NCI-H146 treated with DMSO at 0.1 percent for 48 hours (cell line): ENCODE measurements at regions not wholly inside any gene's neighbourhood (a gene's known extent, or its start where the extent isn't known, plus 50 kb on each side); places are given as distances from the start of the nearest gene placed in this dataset.
A peak's percentile ranks its signal among the peaks of the same experiment; 100 is the strongest.
"Not testable (repeated sequence)": the region's sequence is repeated elsewhere in the genome, so short reads cannot be mapped to it uniquely, and the experiment has no call there.

ENCODE experiments used
- DNase-seq: peaks from one replicate; lab custom pipeline; 2025; ENCODE audit not compliant: unreplicated experiment; lab: John Stamatoyannopoulos, UW

DNA sequence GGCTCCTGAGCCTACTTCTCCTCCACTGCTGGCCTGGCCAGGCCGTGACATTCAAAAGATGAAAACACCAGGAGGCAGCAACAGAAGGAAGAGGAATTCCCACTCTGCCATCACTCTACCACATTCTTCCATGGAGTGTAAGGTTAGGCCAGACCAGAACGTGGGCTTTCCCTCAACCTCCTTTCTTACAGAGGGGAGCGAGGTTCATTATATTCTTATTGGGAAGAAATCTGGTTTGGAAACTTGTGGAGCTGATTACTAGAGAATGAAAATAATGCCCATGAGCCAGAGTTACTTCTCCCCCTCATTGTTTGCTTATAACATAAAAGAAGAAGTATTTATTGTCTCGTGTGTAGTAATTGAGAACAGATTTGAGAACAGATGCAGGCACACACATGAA, 136.3 kb upstream of the BASP1 start:
- DNase-seq, result no peak

DNA sequence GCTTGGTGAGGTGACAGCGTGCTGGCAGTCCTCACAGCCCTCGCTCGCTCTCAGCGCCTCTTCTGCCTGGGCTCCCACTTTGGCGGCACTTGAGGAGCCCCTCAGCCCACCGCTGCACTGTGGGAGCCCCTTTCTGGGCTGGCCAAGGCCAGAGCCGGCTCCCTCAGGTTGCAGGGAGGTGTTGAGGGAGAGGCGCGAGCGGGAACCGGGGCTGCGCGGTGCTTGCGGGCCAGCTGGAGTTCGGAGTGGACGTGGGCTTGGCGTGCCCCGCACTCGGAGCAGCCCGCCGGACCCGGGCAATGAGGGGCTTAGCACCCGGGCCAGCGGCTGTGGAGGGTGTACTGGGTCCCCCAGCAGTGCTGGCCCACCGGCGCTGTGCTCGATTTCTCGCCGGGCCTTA, 134.2 kb upstream of the BASP1 start:
- DNase-seq, result not testable (repeated sequence)

DNA sequence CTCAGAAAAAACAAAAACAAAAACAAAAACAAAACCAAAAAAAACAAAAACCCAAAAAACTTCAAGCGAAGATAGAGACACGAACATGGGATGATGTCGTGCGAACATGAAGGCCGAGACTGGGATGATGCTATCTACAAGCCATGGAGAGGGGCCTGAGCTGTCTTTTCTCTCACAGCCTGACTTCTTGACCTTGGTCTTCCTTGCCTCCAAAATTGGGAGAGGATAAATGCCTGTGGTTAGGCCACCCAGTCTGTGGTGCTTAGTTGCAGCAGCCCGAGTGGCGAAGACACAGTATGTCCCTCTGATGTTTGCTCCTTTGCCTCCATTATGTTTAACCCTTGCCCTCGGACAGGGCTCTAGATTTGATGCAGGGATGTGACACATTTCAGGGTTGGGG, 130.4 kb upstream of the BASP1 start:
- DNase-seq, result no peak

GRCh38 chr5:17088051-17088450, 129.4 kb upstream of the BASP1 start:
- DNase-seq, result no peak

DNA sequence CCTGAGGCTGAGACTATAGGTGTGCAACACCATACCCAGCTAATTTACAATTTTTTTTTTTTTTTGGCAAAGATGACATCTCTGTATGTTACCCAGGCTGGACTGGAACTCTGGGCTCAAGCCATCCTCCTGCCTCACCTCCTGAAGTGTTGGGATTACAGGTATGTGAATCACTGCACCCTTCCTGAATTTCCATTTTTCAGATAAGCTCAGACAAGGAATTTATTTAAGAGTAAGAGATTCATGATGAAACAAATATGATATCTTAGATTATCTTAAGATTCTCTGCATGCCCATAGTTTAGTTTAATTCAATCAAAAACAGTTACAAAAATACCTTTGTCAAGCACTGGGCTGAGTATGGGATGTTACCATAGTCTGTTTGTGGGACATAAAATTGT, 128.4 kb upstream of the BASP1 start:
- DNase-seq, result no peak

DNA sequence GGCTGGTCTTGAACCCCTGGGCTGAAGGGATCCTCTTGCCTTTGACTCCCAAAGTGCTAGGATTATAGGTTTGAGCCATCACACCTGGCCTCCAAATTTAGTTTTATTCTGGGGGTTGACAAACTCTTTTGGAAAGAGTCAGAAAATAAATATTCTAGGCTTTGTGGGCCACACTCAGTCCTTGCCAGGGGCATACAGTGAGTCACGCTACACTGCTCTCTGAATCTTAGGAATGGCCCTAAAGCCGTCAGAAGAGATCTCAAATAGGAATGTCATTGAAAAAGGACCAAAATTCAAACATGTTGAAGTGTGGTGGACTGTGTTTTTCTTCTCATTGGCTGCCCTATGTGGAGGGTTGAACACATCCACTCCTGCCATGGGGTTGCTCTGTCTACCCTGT, 127.7 kb upstream of the BASP1 start:
- no peak for DNase-seq

DNA sequence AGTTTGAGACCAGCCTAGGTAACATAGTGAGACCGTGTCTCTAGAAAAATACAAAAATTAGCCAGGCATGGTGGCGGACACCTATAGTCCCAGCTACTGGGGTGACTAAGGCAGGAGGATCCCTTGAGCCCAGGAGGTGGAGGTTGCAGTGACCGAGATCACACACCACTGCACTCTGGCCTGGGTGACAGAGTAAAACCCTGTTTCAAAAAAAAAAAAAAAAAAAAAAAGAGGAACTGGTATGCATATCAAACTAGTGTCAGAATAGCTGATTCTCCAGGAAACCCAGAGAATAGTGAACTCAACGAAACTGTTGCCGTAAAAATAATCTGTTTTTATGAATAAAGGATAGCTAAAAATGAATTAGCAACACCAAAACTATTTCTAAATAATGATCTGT, 126.6 kb upstream of the BASP1 start:
- no peak for DNase-seq

- DNase-seq, result no peak
Measured at GRCh38 chr5:17094830-17095229, 122.6 kb upstream of the BASP1 start.

- DNase-seq, result peak; percentile 95
Measured at GRCh38 chr5:17096952-17097695, 120.3 kb upstream of the BASP1 start.

DNA sequence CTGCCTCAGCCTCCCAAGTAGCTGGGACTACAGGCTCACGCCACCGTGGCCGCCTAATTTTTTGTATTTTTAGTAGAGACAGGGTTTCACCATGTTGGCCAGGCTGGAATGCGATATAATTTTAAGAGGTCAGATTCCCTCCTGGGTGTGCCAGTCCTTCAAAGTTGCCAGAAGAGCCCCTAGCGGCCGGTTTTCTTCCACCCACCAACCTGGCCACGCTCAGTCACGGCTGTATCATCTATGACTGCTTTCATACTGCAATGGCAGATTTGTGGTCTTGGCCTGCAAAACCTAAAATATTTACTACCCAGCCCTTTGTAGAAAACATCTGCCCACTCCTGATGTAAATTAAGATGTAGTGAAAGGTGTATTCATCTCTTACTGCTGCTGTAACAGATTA, 117.5 kb upstream of the BASP1 start:
- DNase-seq, result no peak

- peak; percentile 18 for DNase-seq
Measured at GRCh38 chr5:17103461-17103860, 114.0 kb upstream of the BASP1 start.

- DNase-seq, result no peak
Measured at GRCh38 chr5:17105744-17106418, 111.5 kb upstream of the BASP1 start.

DNA sequence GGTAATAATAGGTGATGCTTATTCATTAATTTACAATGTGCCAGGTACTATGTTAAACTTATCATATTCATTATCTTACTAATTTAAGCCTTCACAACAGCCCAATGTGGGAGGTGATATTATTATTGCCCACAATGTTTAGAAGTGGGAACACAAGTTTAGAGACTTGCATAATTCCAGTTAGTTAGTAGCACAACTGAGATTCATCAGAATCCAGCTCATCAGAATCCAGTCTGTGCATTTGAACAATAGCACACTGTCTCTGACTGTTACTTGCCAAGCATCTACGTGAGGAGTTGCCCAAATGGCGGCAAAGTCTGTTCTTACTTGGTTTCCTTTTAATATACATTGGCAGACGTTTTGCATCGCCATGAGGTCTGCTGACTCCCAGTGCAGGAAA, 110.9 kb upstream of the BASP1 start:
- DNase-seq, result no peak

DNA sequence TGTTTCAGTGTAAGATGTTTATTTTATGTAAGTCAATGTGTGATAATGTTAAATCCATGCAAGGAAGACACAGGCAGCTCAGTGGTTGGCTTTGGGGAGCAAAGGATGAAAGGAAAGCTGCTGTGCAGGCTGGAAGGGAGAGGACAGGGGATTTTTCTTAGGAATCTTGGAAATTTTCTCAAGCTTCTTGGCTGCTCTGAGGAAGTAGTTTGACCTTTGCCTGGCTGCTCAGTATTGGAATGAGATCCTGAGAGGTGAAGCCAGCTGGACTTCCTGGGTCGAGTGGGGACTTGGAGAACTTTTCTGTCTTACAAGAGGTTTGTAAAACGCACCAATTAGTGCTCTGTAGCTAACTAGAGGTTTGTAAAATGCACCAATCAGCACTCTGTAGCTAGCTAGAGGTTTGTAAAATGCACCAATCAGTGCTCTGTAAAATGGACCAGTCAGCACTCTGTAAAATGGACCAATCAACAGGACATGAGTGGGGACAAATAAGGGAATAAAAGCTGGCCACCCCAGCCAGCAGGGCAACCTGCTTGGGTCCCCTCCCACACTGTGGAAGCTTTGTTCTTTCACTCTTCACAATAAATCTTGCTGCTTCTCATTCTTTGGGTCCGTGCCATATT, 105.2 kb upstream of the BASP1 start:
- not testable (repeated sequence) for DNase-seq

DNA sequence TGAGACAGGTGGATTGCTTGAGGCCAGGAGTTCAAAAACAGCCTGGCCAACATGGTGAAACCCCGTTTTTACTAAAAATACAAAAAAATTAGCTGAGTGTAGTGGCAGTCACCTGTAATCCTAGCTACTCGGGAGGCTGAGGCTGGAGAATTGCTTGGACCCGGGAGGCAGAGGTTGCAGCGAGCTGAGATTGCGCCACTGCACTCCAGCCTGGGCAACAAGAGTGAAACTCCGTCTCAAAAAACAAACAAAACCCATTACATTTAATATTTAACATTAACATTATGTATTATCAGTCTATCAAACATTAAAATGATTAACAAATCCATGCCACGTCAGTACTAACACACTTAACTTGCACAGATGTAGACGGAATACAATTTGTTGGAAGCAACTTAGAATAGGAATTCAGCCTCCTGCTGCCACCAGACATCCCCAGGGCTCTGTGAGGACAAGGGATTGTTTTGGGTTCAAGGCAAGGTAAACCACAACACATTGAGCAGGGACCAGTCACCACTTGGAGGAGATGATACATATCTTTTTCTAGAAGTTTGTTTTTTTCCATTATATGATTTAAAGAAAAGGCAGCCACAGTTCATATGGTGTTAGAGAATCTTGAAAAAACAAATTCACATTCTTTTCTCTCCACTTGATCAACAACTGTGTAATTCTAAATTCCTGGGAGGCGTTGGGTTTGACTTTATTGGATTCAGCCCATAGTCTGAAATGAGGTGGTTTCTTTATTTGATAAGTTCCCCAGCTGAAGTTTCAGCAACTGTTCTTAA, 104.1 kb upstream of the BASP1 start:
- DNase-seq, result no peak

GRCh38 chr5:17114233-17114632, 103.2 kb upstream of the BASP1 start:
- no peak for DNase-seq

DNA sequence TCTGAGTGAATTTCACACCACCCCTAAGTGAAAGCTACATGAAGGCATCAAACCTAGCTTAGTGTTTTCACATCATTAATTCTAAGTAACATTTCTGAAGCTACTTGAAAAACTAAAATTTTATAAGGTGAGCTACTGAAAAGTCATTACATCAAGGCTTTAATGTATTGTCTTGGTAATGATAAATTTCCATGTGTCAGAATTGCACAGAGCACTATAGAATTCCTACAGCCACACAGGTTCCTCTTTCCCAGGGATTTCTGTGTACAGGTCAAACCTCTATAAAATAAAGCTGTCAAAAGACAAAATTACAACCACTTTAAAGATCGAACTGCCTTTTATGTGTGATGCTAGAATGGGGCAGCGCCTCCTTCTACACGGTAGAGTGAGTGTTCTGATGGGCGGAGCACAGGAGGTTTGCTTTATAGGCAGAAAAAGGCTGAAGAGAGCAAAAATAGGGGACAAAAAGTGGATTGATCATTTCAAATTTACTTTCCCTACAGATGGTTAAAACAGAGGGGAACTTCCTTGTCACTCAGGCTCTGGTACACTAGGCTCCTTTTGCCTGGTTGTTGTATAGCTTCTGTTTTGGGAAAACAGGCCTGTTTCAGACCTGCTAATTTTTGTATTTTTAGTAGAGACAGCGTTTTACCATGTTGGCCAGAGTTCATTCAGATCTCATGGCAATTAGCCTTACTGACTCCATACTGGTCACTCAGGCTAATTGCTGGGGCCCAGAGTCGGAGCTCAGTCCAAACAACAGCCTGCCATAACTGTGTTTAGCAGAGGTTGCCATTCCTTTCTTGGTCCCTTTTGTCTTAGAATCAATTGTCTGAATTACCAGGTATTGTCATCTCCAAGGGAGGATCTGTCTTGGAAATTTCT, 102.5 kb upstream of the BASP1 start:
- DNase-seq, result no peak

DNA sequence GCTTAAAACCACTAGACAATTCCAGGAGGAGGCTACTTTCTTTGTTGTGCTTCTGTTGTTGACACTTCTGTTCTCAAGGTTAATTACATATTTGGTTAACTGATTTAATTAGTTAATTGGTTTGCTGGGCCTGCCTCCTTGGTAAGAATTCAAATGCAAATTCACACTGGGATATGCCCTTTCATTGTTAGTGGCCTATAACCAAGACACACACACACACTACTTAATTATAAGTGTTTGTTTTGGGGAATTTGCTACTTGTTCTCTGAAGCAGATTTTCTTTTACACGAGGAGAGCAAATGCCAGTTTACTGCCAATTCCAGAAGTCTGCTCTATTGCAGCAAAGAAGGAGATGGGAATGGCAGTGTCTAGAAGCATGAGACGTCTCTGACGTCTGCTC, 101.6 kb upstream of the BASP1 start:
- DNase-seq, result peak; percentile 37

DNA sequence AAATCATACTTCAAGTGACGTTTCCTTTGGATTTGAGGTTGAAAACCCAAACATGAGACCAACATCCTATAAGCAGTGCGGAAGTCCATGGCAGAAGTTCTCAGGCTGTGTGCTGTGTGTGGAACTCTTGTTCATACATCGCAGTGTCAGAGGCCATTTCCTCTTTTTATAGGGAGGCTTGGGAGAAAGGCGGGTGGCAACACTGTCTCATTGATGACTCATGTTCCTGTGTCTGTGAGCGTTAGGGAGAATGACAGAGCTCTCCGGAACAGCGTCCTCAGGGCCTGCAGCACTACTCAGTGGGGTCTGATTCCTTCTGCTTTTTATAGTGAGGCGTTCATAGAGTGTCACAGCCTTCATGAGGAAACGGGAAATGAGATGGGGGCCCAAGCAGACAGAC, 98.8 kb upstream of the BASP1 start:
- no peak for DNase-seq

DNA sequence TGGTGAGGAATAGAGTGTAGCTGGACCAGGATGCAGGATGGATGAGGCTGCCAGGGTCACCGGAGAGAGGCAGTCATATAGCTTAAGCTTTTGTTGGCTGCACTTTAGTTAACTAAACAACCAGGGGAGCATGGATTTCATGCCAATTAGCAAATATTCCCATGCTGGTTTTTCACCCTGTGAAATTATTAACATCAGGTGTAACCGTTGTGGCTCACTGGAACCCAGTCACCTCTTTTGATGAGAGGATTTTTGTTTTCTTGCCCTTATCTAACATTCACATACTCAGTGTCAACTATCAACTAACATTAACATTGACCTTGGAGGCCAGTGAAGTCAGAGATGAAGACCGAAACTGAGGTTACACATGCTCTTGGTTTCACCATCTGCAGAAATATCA, 97.2 kb upstream of the BASP1 start:
- no peak for DNase-seq

GRCh38 chr5:17121776-17122175, 95.7 kb upstream of the BASP1 start:
- no peak for DNase-seq
